Brain microvascular endothelial cell (primary cell): ENCODE measurements at regions not wholly inside any gene's neighbourhood (a gene's known extent, or its start where the extent isn't known, plus 50 kb on each side); places are given as distances from the start of the nearest gene placed in this dataset.
A peak's percentile ranks its signal among the peaks of the same experiment; 100 is the strongest.

Experiments
- DNase-seq: peaks from one replicate; pipeline ENCODE4 v3.0.0-alpha.2; 2020
- H3K27ac ChIP-seq: fragments of 250-450 bp; sonication (Bioruptor Pico); 2 replicates; pipeline ENCODE4 v1.5.1; 2020; ENCODE audit warnings: mild to moderate bottlenecking, moderate library complexity
- H3K27me3 ChIP-seq: fragments of 250-450 bp; sonication (Bioruptor Pico); replicated peaks from 2 replicates; pipeline ENCODE4 v1.5.1; 2020; ENCODE audit warnings: mild to moderate bottlenecking
- H3K36me3 ChIP-seq: fragments of 250-450 bp; sonication (Bioruptor Pico); replicated peaks from 2 replicates; pipeline ENCODE4 v1.5.1; 2020; ENCODE audit warnings: mild to moderate bottlenecking
- H3K4me3 ChIP-seq: 2 replicates; pipeline ENCODE4 v1.5.1; 2011; ENCODE audit warnings: low read depth, mild to moderate bottlenecking, control low read depth, low read length, moderate library complexity
- in situ Hi-C: cut with HindIII; loops from 2 replicates; pipeline ENCODE4 v1.10.0; 2017; ENCODE audit warnings: low sequenced_read_pairs, low pct_ligation_motif_present
- TF ChIP-seq, protein P1 (sequence below): IDR thresholded peaks from 2 replicates; pipeline ENCODE4 v1.5.1; 2011; ENCODE audit warnings: low read depth, mild to moderate bottlenecking, moderate library complexity, low read length, control low read depth, inconsistent platforms; ENCODE audit errors: missing control alignments

DNA sequence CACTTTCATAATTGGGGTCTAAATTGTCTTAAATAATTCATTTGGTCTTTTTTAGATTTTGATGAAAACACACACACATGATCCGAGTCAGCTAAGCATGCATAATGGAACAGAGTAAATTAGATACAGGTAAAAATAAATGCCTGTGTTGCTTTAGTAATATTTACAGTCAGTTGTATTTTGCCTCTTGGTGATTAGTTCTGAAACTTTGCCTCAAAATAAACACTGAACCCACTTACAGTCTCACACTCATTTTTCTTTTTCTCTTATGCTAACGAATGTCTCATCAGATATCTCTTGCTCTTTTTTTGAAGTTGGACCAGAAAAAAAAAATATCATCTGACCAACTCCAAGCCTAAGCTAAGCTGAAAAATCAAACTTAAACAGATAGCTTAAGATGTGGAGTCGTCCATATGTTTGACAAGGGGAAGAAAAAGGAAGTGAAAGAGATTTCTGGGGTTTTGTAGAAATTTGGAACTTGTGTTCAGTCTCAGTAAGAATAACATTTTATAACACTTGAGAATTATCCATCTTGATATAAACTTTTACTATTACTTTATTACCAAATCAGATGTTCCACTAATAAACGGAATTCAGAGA, 592.5 kb downstream of the RPL10L start:
- no peak overlapping the region for H3K4me3 ChIP-seq
- H3K27me3 ChIP-seq, result no peaks in the 10 kb centered on the region
- TF ChIP-seq, protein P1, sequence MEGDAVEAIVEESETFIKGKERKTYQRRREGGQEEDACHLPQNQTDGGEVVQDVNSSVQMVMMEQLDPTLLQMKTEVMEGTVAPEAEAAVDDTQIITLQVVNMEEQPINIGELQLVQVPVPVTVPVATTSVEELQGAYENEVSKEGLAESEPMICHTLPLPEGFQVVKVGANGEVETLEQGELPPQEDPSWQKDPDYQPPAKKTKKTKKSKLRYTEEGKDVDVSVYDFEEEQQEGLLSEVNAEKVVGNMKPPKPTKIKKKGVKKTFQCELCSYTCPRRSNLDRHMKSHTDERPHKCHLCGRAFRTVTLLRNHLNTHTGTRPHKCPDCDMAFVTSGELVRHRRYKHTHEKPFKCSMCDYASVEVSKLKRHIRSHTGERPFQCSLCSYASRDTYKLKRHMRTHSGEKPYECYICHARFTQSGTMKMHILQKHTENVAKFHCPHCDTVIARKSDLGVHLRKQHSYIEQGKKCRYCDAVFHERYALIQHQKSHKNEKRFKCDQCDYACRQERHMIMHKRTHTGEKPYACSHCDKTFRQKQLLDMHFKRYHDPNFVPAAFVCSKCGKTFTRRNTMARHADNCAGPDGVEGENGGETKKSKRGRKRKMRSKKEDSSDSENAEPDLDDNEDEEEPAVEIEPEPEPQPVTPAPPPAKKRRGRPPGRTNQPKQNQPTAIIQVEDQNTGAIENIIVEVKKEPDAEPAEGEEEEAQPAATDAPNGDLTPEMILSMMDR, result no peak
- no peaks in the 10 kb centered on the region for H3K36me3 ChIP-seq
- in situ Hi-C loops, result no loop called here
- no peak for DNase-seq
- H3K27ac ChIP-seq, result no peak overlapping the region

DNA sequence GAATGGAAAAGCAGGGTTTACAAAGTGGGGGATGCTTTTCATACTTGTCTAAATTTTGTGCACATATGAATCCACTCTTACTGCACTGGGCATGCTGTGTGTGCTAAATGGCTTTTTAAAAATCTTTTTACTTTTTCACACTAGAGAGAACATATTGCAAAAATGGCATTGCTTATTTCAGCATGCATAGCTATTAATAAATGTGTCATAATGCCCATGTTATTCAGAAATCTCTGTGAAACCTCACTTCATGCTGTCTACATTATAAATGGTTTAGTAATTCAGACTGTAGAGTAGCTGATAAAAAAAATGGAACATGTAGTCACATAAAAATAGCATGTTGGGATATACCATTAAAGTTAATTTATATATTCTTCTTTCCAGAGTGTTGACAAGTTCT, 593.8 kb downstream of the RPL10L start:
- DNase-seq, result no peak
- no peaks in the 10 kb centered on the region for H3K36me3 ChIP-seq
- TF ChIP-seq, protein P1, result no peak
- no peak overlapping the region for H3K27ac ChIP-seq
- no peaks in the 10 kb centered on the region for H3K27me3 ChIP-seq
- H3K4me3 ChIP-seq, result no peak overlapping the region
- in situ Hi-C loops, result no loop called here

DNA sequence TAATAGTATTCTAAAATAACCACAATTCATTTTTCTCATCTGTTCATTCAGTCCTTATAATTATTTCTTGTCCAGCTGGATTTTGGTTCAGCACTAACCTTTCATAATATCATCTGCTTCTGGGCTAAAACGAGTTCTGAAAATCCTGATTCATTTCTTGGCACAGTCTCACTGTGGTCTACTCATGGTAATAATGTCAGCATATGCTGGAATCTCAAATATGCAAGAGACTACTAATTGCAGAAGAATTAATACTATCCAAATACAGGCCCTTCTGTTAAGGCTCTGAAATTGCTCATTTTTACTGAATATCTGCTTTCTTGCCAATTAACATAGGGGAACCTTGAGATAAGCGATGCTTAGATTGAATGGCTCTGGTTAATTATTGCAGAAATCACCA, 597.1 kb downstream of the RPL10L start:
- in situ Hi-C loops, result no loop called here
- H3K27ac ChIP-seq, result no peak overlapping the region
- H3K27me3 ChIP-seq, result no peaks in the 10 kb centered on the region
- no peaks in the 10 kb centered on the region for H3K36me3 ChIP-seq
- H3K4me3 ChIP-seq, result no peak overlapping the region
- peak; percentile 77 for DNase-seq
- TF ChIP-seq, protein P1, result no peak

DNA sequence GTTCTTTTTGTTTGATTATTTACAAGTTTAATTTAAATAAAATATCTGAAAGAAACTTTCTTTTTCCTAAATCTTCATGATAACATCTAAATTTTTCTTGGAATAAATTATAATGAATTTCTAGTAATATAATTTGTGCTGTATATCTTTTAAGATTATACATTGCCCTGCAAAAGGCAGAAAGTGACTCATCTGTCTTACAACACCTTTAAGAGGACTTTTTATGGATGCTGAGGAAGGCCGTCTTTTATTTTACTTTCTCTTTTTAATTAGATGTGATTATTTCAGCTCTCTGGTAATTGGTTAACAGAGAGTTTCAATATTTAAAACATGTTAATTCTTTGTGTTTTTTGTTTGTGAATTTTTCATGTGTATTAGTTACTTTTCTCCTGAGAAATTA, 598.4 kb downstream of the RPL10L start:
- Histone ChIP-seq H3K36me3 (no peaks in the 10 kb centered on the region), H3K27me3 (no peaks in the 10 kb centered on the region), H3K27ac (no peak overlapping the region), H3K4me3 (no peak overlapping the region)
- TF ChIP-seq, protein P1, result no peak
- in situ Hi-C loops, result no loop called here
- DNase-seq, result no peak

DNA sequence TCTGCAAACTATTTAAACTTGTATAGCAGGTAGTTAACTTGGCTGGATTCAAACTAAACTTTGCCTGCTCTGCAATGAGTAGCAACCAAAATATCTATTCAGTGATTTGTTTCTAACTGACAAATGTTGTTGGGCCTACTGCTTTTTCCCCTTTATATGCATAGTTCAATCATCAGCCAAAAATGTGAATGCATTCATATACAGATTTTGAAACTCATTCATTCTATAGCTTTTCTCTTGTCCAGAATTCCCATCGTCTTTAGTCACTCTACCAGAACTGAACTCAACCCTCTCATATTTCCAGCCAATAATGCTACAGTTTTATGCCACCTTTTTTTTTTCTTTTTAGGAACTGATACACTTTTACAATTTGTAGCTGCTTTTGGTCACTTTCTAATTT, 599.8 kb downstream of the RPL10L start:
- H3K27ac ChIP-seq, result no peak overlapping the region
- TF ChIP-seq, protein P1, result no peak
- H3K36me3 ChIP-seq, result no peaks in the 10 kb centered on the region
- no peaks in the 10 kb centered on the region for H3K27me3 ChIP-seq
- no peak overlapping the region for H3K4me3 ChIP-seq
- in situ Hi-C loops, result no loop called here
- no peak for DNase-seq

DNA sequence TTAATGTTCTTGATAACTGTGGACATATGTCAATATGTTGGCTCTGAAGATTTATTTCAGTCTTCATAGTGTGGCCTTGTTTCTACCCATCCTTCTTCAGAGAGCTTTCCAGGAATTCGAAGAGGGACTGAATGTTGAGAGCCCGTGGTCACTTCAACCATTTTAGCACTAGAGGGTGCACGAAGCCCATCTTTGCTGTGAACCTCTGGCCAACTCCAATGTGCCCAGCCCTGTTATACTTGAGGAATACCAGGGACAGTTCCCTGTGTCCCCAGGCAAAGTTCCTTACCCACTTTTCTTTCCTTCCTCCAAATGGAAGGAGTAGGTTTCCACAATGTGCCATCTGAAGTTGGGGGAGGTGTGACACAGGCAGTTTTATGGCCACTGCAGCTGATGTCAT, 603.5 kb downstream of the RPL10L start:
- H3K27me3 ChIP-seq, result no peaks in the 10 kb centered on the region
- peak; percentile 35 for DNase-seq
- no peak overlapping the region for H3K4me3 ChIP-seq
- TF ChIP-seq, protein P1, result peak; percentile 68
- in situ Hi-C loops, result no loop called here
- no peak overlapping the region for H3K27ac ChIP-seq
- no peaks in the 10 kb centered on the region for H3K36me3 ChIP-seq
